SK-N-MC (cell line): ENCODE measurements at regions not wholly inside any gene's neighbourhood (a gene's known extent, or its start where the extent isn't known, plus 50 kb on each side); places are given as distances from the start of the nearest gene placed in this dataset.

ENCODE experiments used
- EZH2 ChIP-seq: fragments of 200-600 bp; sonication (generic); IDR thresholded peaks from one replicate; pipeline ENCODE4 v1.6.1; 2017; ENCODE audit warnings: antibody characterized with exemption
- POLR2AphosphoS5 ChIP-seq: IDR thresholded peaks from 2 replicates; pipeline ENCODE4 v1.6.1; 2012; ENCODE audit warnings: mild to moderate bottlenecking, low read depth, low read length, borderline replicate concordance

- TF ChIP-seq POLR2AphosphoS5 (no peak), EZH2 (no peak)
Measured at GRCh38 chr11:104343578-104343977, 179.6 kb upstream of the PDGFD start.
